OCI-LY3 (cell line): ENCODE measurements at regions not wholly inside any gene's neighbourhood (a gene's known extent, or its start where the extent isn't known, plus 50 kb on each side); places are given as distances from the start of the nearest gene placed in this dataset.

ENCODE experiments used
- H2AFZ ChIP-seq: fragments of 200-600, 300-600 bp; shearing (Covaris generic); 2 replicates; pipeline ENCODE4 v1.6.0; 2014; ENCODE audit warnings: antibody characterized with exemption, low read depth, low read length
- H3K27ac ChIP-seq: fragments of 200-600, 300-600 bp; sonication (generic); 2 replicates; pipeline ENCODE4 v1.5.1; 2014; ENCODE audit warnings: mild to moderate bottlenecking, low read length, moderate library complexity, mixed read lengths
- H3K27me3 ChIP-seq: fragments of 200-600, 300-600 bp; sonication (generic); 2 replicates; pipeline ENCODE4 v1.6.1; 2014; ENCODE audit warnings: low read depth, low read length, mixed read lengths
- H3K36me3 ChIP-seq: fragments of 200-600, 300-600 bp; sonication (generic); replicated peaks from 2 replicates; pipeline ENCODE3; 2014; ENCODE audit warnings: low read depth, low read length, mixed read lengths
- H3K4me1 ChIP-seq: fragments of 300-600, 200-600 bp; sonication (generic); 2 replicates; pipeline ENCODE4 v1.6.1; 2014; ENCODE audit warnings: low read length, mixed read lengths
- H3K4me2 ChIP-seq: fragments of 200-600, 300-600 bp; sonication (generic); 2 replicates; pipeline ENCODE4 v1.6.1; 2014; ENCODE audit warnings: low read length, mixed read lengths
- H3K4me3 ChIP-seq: fragments of 300-600, 200-600 bp; sonication (generic); 2 replicates; pipeline ENCODE4 v1.5.1; 2014; ENCODE audit warnings: antibody characterized with exemption, mild to moderate bottlenecking, low read length, moderate library complexity
- H3K79me2 ChIP-seq: fragments of 300-600, 200-600 bp; shearing (Covaris generic); 2 replicates; pipeline ENCODE4 v1.6.1; 2014; ENCODE audit warnings: mild to moderate bottlenecking, low read length, mixed read lengths
- H3K9ac ChIP-seq: fragments of 300-600, 200-600 bp; shearing (Covaris generic); 2 replicates; pipeline ENCODE4 v1.6.0; 2014; ENCODE audit warnings: mild to moderate bottlenecking, low read length, moderate library complexity
- H3K9me3 ChIP-seq: fragments of 200-600, 300-600 bp; shearing (Covaris generic); 2 replicates; pipeline ENCODE4 v1.6.1; 2014; ENCODE audit warnings: low read length, mixed read lengths; ENCODE audit not compliant: insufficient read depth
- H4K20me1 ChIP-seq: fragments of 200-600, 300-600 bp; sonication (generic); 2 replicates; pipeline ENCODE4 v1.6.1; 2016; ENCODE audit warnings: low read length, mixed read lengths; ENCODE audit not compliant: insufficient read depth
- EZH2phosphoT487 ChIP-seq: fragments of 200-600 bp; shearing (Covaris generic); IDR thresholded peaks from 2 replicates; pipeline ENCODE4 v1.6.1; 2018; ENCODE audit warnings: antibody characterized with exemption, mixed run types, low read depth
- TF ChIP-seq, protein P1 (sequence below): fragments of 200-600, 300-600 bp; sonication (generic); IDR thresholded peaks from 2 replicates; pipeline ENCODE4 v1.5.1; 2014; ENCODE audit warnings: antibody characterized with exemption, low read length, low read depth

DNA sequence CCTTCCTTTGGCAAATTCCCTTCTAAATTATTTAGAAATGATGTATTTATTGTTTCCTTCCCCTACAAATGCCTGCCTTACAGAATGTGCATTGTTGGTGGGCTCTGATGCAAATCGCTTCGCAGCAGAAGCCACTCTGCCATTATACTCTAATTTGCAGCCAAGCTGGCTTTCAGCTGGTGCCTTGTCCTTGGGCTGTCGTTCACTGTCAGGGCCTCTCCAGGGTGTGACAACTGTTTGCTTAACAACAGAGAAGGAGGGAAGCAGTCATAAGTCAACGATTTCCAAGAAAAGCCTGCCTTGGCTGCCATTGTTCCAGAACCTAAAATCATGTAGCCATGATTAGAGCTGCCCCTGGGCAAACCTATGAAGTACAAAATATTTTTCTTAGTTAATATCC lies 260.1 kb upstream of the RGMB start:
- Histone ChIP-seq H3K27me3 (no peaks in the 10 kb centered on the region), H3K4me1 (no peaks in the 10 kb centered on the region), H3K4me2 (no peak overlapping the region), H3K4me3 (no peak overlapping the region), H2AFZ (no peak overlapping the region), H3K36me3 (no peaks in the 10 kb centered on the region), H3K9me3 (no peaks in the 10 kb centered on the region), H3K79me2 (no peaks in the 10 kb centered on the region), H3K9ac (no peak overlapping the region), H4K20me1 (no peaks in the 10 kb centered on the region), H3K27ac (no peak overlapping the region)
- TF ChIP-seq, protein P1, sequence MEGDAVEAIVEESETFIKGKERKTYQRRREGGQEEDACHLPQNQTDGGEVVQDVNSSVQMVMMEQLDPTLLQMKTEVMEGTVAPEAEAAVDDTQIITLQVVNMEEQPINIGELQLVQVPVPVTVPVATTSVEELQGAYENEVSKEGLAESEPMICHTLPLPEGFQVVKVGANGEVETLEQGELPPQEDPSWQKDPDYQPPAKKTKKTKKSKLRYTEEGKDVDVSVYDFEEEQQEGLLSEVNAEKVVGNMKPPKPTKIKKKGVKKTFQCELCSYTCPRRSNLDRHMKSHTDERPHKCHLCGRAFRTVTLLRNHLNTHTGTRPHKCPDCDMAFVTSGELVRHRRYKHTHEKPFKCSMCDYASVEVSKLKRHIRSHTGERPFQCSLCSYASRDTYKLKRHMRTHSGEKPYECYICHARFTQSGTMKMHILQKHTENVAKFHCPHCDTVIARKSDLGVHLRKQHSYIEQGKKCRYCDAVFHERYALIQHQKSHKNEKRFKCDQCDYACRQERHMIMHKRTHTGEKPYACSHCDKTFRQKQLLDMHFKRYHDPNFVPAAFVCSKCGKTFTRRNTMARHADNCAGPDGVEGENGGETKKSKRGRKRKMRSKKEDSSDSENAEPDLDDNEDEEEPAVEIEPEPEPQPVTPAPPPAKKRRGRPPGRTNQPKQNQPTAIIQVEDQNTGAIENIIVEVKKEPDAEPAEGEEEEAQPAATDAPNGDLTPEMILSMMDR, result no peak

DNA sequence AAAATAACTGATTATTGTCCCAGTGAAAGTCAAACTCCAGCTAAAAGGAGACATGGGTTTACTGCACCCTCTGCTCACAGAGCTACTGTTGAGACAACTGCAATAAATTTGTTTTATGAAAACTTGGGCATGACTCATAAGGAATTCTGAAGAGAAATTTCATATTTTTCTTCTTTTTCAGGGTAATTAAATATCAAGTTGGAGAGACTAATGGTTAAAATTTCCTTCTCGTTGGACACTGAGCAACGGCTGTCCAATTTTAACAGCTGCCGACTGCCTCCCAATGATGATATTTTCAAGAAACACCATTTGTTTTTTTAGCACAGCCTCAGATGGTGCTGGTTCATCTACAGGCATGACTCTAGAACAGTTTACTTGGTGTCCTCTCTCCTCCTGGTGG lies 259.2 kb upstream of the RGMB start:
- Histone ChIP-seq H3K27ac (no peak overlapping the region), H3K27me3 (no peaks in the 10 kb centered on the region), H4K20me1 (no peaks in the 10 kb centered on the region)

DNA sequence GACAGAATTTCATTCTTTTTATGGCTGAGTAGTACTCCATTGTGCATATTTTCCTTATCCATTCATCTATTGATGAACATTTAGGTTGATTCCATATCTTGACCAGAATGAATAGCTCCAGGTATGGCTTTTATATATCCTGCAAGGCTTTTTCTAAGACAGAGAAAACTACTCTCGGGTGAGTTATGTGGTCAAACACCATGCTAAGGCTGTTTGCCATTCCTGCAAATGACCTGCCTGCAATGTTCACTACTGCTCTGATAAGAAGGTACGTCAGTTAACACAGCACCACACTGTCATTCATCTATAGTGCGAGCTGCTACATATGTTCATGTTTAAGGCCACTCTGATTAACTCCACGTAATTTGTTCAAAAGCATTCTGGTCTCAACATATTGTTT lies 256.8 kb upstream of the RGMB start:
- H3K36me3 ChIP-seq, result no peaks in the 10 kb centered on the region
- no peaks in the 10 kb centered on the region for H3K9me3 ChIP-seq
- no peaks in the 10 kb centered on the region for H3K4me1 ChIP-seq
- H3K27me3 ChIP-seq, result no peaks in the 10 kb centered on the region
- no peak for TF ChIP-seq EZH2phosphoT487
- TF ChIP-seq, protein P1, result no peak
- no peak overlapping the region for H2AFZ ChIP-seq
- H3K9ac ChIP-seq, result no peak overlapping the region
- no peak overlapping the region for H3K4me2 ChIP-seq
- H3K79me2 ChIP-seq, result no peaks in the 10 kb centered on the region
- no peak overlapping the region for H3K4me3 ChIP-seq
- no peaks in the 10 kb centered on the region for H4K20me1 ChIP-seq
- no peak overlapping the region for H3K27ac ChIP-seq

More for the DNA sequence above, 259.2 kb upstream of the RGMB start:
- H3K9me3 ChIP-seq, result no peaks in the 10 kb centered on the region
- no peak overlapping the region for H3K4me2 ChIP-seq
- H3K9ac ChIP-seq, result no peak overlapping the region
- H3K4me3 ChIP-seq, result no peak overlapping the region
- H3K4me1 ChIP-seq, result no peaks in the 10 kb centered on the region
- no peaks in the 10 kb centered on the region for H3K79me2 ChIP-seq
- H2AFZ ChIP-seq, result no peak overlapping the region
- no peaks in the 10 kb centered on the region for H3K36me3 ChIP-seq
- no peak for TF ChIP-seq EZH2phosphoT487
- TF ChIP-seq, protein P1, result no peak

DNA sequence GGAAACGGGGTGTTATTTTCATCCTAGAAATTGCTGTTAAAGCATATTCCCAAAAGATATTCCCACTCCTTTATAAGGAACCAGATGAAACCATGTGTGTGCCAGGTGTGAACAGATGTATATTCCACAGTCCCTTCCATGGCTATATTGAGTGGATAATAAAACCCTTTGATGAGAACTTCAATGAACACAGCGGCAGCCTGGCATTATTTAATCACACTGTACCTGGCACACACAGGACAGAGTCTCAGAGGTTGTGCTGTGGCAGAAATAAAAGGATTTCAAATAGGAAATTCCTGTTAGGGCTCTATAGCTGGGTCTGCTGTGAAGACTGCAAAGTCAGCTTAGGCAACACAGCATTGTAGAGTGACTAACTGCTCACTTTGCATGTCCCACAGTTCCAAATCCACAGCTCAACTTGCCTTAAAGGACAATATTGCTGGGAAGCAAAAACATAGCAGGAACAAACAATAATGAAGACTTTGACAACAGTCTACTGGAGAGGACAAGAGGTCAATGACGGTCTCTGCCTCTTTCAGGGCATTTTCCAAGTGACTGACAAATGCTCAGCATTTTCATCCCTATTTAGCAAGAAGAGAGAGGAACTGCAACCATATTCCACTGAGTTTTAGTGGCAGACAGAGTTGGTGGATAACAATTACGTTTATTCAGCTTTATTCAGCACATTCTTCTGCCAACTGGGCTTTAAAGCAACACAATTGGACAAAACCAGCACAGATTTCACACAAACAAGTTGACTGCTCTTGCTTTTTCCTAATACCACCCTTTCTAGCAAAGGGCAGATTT lies 255.7 kb upstream of the RGMB start:
- Histone ChIP-seq H3K4me1 (no peaks in the 10 kb centered on the region), H3K4me2 (no peak overlapping the region), H3K27me3 (no peaks in the 10 kb centered on the region), H3K36me3 (no peaks in the 10 kb centered on the region), H3K27ac (no peak overlapping the region), H2AFZ (no peak overlapping the region), H4K20me1 (no peaks in the 10 kb centered on the region), H3K4me3 (no peak overlapping the region), H3K9ac (no peak overlapping the region), H3K9me3 (no peaks in the 10 kb centered on the region), H3K79me2 (no peaks in the 10 kb centered on the region)
- no peak for TF ChIP-seq EZH2phosphoT487
- TF ChIP-seq, protein P1, result no peak
